ENCODE measurements at regions not wholly inside any gene's neighbourhood (a gene's known extent, or its start where the extent isn't known, plus 50 kb on each side); places are given as distances from the start of the nearest gene placed in this dataset.

DNA sequence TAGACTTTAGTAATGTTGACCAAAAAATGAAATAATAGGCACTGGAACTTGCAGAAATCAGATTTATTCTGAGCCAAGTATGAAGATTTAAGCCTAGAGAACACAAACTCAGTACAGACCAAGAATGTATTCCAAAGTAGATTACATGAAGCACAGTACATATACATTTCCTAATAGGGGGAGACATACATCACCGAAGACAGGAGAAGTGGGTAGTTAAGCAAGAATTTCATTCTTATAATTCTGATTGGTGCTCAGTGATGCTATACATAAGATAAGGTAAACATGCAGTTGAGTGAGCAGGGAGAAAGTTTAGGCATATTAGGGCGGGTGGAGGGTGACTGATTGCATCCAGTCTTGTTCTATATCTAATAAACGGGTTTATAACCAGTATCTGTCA is 2218.8 kb downstream of the PCDH9 start:
- H3K4me1 ChIP-seq (ENCODE audit: control insufficient read depth, insufficient read depth, low read length): no peaks in the 10 kb centered on the region
- WGBS (ENCODE audit: insufficient coverage, insufficient replicate concordance, low lambda C conversion rate, missing lambda C conversion rate): 0% methylated on average over 3 of the region's 3 CpGs
- DNase-seq (ENCODE audit: low read depth, low spot score): no peak
- SMC1A ChIA-PET (ENCODE audit: uncharacterized antibody, unreplicated experiment): interaction anchor here (0.8 to 1.3 kb wide), 2 partner anchors 10 kb away, joined by 3 to 4 read pairs; no protein-coding TSS in a partner anchor
- H3K9ac ChIP-seq (ENCODE audit: control insufficient read depth, insufficient read depth, low read length): no peak overlapping the region
- no peaks in the 10 kb centered on the region for H3K9me3 ChIP-seq (replicated peaks; ENCODE audit: control insufficient read depth, insufficient read depth, low read length)
- intact Hi-C loops (cut with micrococcal nuclease; ENCODE audit: unreplicated experiment): no loop called here
- no peaks in the 10 kb centered on the region for H3K79me2 ChIP-seq (ENCODE audit: control insufficient read depth, insufficient read depth, low read length)
- H3K4me2 ChIP-seq (ENCODE audit: control insufficient read depth, insufficient read depth): no peak overlapping the region
- no peaks in the 10 kb centered on the region for H3K36me3 ChIP-seq (ENCODE audit: control insufficient read depth in 2 of 2, insufficient read depth in 2 of 2, low read length in 1 of 2)
- no peak overlapping the region for H3K4me3 ChIP-seq
- in situ Hi-C loops (cut with MboI): no loop called here
- CTCF ChIA-PET: no interaction called here
- BruUV-seq (replicated peaks): no TSS peak
- POLR2A ChIA-PET: no interaction called here
- no peaks in the 10 kb centered on the region for H3K27me3 ChIP-seq (replicated peaks in 1 of 2; ENCODE audit: control insufficient read depth in 2 of 2, insufficient read depth in 2 of 2, low read length in 1 of 2)
- H2AFZ ChIP-seq (ENCODE audit: control insufficient read depth, low read depth, low read length): no peak overlapping the region
- ATAC-seq: no peak
- no peak overlapping the region for H3K27ac ChIP-seq (ENCODE audit: control insufficient read depth, insufficient read depth)
- RAD21 ChIA-PET (ENCODE audit: unreplicated experiment): no interaction called here
- no peaks in the 10 kb centered on the region for H4K20me1 ChIP-seq (ENCODE audit: control insufficient read depth, insufficient read depth)
- TF ChIP-seq, protein P1, sequence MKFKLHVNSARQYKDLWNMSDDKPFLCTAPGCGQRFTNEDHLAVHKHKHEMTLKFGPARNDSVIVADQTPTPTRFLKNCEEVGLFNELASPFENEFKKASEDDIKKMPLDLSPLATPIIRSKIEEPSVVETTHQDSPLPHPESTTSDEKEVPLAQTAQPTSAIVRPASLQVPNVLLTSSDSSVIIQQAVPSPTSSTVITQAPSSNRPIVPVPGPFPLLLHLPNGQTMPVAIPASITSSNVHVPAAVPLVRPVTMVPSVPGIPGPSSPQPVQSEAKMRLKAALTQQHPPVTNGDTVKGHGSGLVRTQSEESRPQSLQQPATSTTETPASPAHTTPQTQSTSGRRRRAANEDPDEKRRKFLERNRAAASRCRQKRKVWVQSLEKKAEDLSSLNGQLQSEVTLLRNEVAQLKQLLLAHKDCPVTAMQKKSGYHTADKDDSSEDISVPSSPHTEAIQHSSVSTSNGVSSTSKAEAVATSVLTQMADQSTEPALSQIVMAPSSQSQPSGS (IDR thresholded peaks at IDR 0.05; ENCODE audit: low read length): no peak
- no peak for FAIRE-seq

DNA sequence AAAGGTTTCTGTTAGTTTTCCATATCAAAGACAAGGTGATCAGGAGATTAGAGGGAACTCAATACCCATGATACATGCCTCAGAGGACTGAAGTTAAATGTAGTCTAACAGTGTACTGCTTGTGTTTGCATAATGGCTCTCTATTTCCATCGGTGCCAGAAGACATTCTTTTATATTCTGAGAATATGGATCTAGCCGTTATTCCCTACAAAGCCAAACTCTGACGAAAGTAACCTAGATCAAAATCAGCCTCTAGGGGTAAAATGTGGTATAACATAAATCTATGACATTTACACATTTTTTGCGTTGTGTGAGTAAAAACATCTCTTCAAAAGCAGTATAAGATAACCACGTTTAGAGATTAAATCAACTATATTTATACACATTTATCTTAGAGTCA is 2232.7 kb downstream of the PCDH9 start:
- no peak for TF ChIP-seq MYB (IDR thresholded peaks at IDR 0.05; ENCODE audit: borderline replicate concordance, low read depth, low read length)
- no peak for TF ChIP-seq ZNF592 (IDR thresholded peaks at IDR 0.05)
- no peak for TF ChIP-seq NR2C1 (IDR thresholded peaks at IDR 0.05)
- TF ChIP-seq FOXK2 (IDR thresholded peaks at IDR 0.05): no peak
- no peak for TF ChIP-seq HCFC1 (IDR thresholded peaks at IDR 0.05; ENCODE audit: low read length)
- FAIRE-seq: no peak
- no peaks in the 10 kb centered on the region for H3K36me3 ChIP-seq (ENCODE audit: control insufficient read depth in 2 of 2, insufficient read depth in 2 of 2, low read length in 1 of 2)
- 19% methylated on average over 5 of the region's 5 CpGs for whole genome bisulfite sequencing (ENCODE audit: insufficient coverage, insufficient replicate concordance, low lambda C conversion rate, missing lambda C conversion rate)
- no peaks in the 10 kb centered on the region for H3K9me3 ChIP-seq (replicated peaks; ENCODE audit: control insufficient read depth, insufficient read depth, low read length)
- no TSS peak for BruUV-seq (replicated peaks)
- H2AFZ ChIP-seq (ENCODE audit: control insufficient read depth, low read depth, low read length): no peak overlapping the region
- SMC1A ChIA-PET (ENCODE audit: uncharacterized antibody, unreplicated experiment): interaction anchor here (0.6 to 0.9 kb wide), 3 partner anchors 11 to 21 kb away, joined by 3 read pairs; no protein-coding TSS in a partner anchor
- in situ Hi-C loops (cut with MboI) (no loop called here), intact Hi-C loops (cut with micrococcal nuclease; ENCODE audit: unreplicated experiment) (loop anchor here (10.0 kb wide), 1 partner anchor 157 kb away; no protein-coding TSS in a partner anchor)
- no peaks in the 10 kb centered on the region for H3K4me1 ChIP-seq (ENCODE audit: control insufficient read depth, insufficient read depth, low read length)
- POLR2A ChIA-PET: no interaction called here
- no peak overlapping the region for H3K9ac ChIP-seq (ENCODE audit: control insufficient read depth, insufficient read depth, low read length)
- H3K4me2 ChIP-seq (ENCODE audit: control insufficient read depth, insufficient read depth): no peak overlapping the region
- no peaks in the 10 kb centered on the region for H4K20me1 ChIP-seq (ENCODE audit: control insufficient read depth, insufficient read depth)
- H3K27me3 ChIP-seq (replicated peaks in 1 of 2; ENCODE audit: control insufficient read depth in 2 of 2, insufficient read depth in 2 of 2, low read length in 1 of 2): no peaks in the 10 kb centered on the region
- no peak for ATAC-seq
- H3K27ac ChIP-seq (ENCODE audit: control insufficient read depth, insufficient read depth): no peak overlapping the region
- no peak overlapping the region for H3K4me3 ChIP-seq
- RAD21 ChIA-PET (ENCODE audit: unreplicated experiment): no interaction called here
- CTCF ChIA-PET: no interaction called here
- H3K79me2 ChIP-seq (ENCODE audit: control insufficient read depth, insufficient read depth, low read length): no peaks in the 10 kb centered on the region
- no peak for DNase-seq (ENCODE audit: low read depth, low spot score)
